CD4-positive, alpha-beta T cell (primary cell): ENCODE measurements at regions not wholly inside any gene's neighbourhood (a gene's known extent, or its start where the extent isn't known, plus 50 kb on each side); places are given as distances from the start of the nearest gene placed in this dataset.

Experiments
- ATAC-seq: fragments of 200-7000 bp; cut with Tn5 transposase; one replicate; pipeline ENCODE4 v1.10.0; 2022; ENCODE audit warnings: mild to moderate bottlenecking; ENCODE audit not compliant: poor library complexity
- CTCF ChIA-PET: fragments of 350-600 bp; sonication (Branson Sonifier 250); formaldehyde crosslinking; loops from one replicate; lab custom pipeline; 2021; ENCODE audit warnings: antibody characterized with exemption, inconsistent platforms; lab: Charles Lee
- POLR2A ChIA-PET: fragments of 350-600 bp; sonication (Branson Sonifier 250); formaldehyde crosslinking; loops from one replicate; lab custom pipeline; 2021; ENCODE audit warnings: antibody characterized with exemption, inconsistent platforms; lab: Charles Lee
- DNase-seq, 14 experiments: peaks; one replicate each; pipeline ENCODE4 v3.0.0-alpha.2; 2013 to 2020; ENCODE audit warnings: mixed read lengths in 2 of 14
- H3K27ac ChIP-seq, 2 donors: one replicate each; pipeline versions ENCODE4 v1.5.1 to v1.7.0; 2013; ENCODE audit warnings: low read length in 2 of 2, low read depth in 1 of 2, mild to moderate bottlenecking in 1 of 2
- H3K27me3 ChIP-seq, 2 experiments: 1 replicate in 1 of 2; 2 replicates in 1 of 2; pipeline versions ENCODE4 v1.6.1 to v1.7.0; 2013; ENCODE audit warnings: low read length in 2 of 2, control low read depth in 1 of 2, mild to moderate bottlenecking in 1 of 2, moderate library complexity in 1 of 2; ENCODE audit not compliant: insufficient read depth in 2 of 2, control insufficient read depth in 1 of 2
- H3K36me3 ChIP-seq: one replicate; pipeline ENCODE4 v1.6.1; 2013; ENCODE audit warnings: low read length, control low read depth; ENCODE audit not compliant: insufficient read depth
- H3K4me1 ChIP-seq: one replicate; pipeline ENCODE4 v1.6.1; 2013; ENCODE audit warnings: low read length, control low read depth; ENCODE audit not compliant: insufficient read depth
- H3K4me3 ChIP-seq: one replicate; pipeline ENCODE4 v1.5.1; 2013; ENCODE audit warnings: mild to moderate bottlenecking, low read length, moderate library complexity
- H3K9me3 ChIP-seq, 2 experiments: 1 replicate in 1 of 2; 2 replicates in 1 of 2; pipeline versions ENCODE4 v1.6.1 to v1.7.0; 2013; ENCODE audit warnings: low read length in 2 of 2, mild to moderate bottlenecking in 2 of 2, control low read depth in 1 of 2, moderate library complexity in 1 of 2; ENCODE audit not compliant: control insufficient read depth in 1 of 2, insufficient read depth in 1 of 2
- H3K27ac Mint-ChIP-seq: one replicate; pipeline ENCODE4 v1.8.0; 2020; ENCODE audit warnings: mixed read lengths
- H3K27me3 Mint-ChIP-seq: one replicate; pipeline ENCODE4 v1.8.0; 2021; ENCODE audit warnings: mixed read lengths
- H3K36me3 Mint-ChIP-seq: one replicate; pipeline ENCODE4 v1.8.0; 2021; ENCODE audit warnings: low read depth, mixed read lengths
- H3K4me1 Mint-ChIP-seq: one replicate; pipeline ENCODE4 v1.8.0; 2021; ENCODE audit warnings: low read depth, mixed read lengths
- H3K4me3 Mint-ChIP-seq: one replicate; pipeline ENCODE4 v1.8.0; 2020; ENCODE audit warnings: mild to moderate bottlenecking, mixed read lengths
- H3K9me3 Mint-ChIP-seq: one replicate; pipeline ENCODE4 v1.8.0; 2020; ENCODE audit warnings: mixed read lengths
- intact Hi-C, 2 experiments: fragments of 100-400 bp; cut with DNase I in 1 of 2; cut with micrococcal nuclease in 1 of 2; formaldehyde crosslinking; loops; one replicate each; pipeline versions ENCODE4 v1.15.1 to v1.9.0; 2023 to 2025; cut with DNase I, micrococcal nuclease
- TF ChIP-seq, protein P1 (sequence below): fragments of 200-600 bp; IDR thresholded peaks from one replicate; pipeline ENCODE4 v1.8.0; 2022; ENCODE audit warnings: antibody characterized with exemption, mild to moderate bottlenecking

DNA sequence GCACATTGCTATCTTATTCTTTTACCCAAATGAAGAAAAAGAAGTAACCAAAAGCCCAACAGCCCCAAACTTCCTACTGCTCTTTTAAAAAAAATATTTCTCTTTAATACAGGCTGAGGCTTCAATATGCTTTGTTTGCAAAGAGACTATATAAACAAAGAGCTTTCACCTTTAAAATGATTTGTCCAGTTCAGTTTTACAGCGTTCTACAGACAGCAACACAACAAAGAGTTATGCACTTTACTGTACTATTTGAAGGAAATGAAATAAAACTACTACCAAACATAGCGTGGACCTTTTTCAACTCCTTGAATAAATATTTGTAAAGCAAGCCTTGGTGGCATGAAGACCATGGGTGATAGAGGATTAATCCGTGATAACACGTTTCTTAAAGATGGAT is 151.2 kb downstream of the FGF9 start:
- H3K27ac Mint-ChIP-seq: no peak overlapping the region
- H3K36me3 Mint-ChIP-seq: no peaks in the 10 kb centered on the region
- no peaks in the 10 kb centered on the region for H3K36me3 ChIP-seq
- peaks cover 0 to 8% of the 10 kb centered on the region in 2 experiments for H3K9me3 ChIP-seq
- no peak overlapping the region for H3K27ac ChIP-seq
- no peak overlapping the region for H3K4me3 ChIP-seq
- H3K27me3 Mint-ChIP-seq: no peaks in the 10 kb centered on the region
- ChIA-PET CTCF (no interaction called here), POLR2A (no interaction called here)
- H3K4me3 Mint-ChIP-seq: no peak overlapping the region
- TF ChIP-seq, protein P1, sequence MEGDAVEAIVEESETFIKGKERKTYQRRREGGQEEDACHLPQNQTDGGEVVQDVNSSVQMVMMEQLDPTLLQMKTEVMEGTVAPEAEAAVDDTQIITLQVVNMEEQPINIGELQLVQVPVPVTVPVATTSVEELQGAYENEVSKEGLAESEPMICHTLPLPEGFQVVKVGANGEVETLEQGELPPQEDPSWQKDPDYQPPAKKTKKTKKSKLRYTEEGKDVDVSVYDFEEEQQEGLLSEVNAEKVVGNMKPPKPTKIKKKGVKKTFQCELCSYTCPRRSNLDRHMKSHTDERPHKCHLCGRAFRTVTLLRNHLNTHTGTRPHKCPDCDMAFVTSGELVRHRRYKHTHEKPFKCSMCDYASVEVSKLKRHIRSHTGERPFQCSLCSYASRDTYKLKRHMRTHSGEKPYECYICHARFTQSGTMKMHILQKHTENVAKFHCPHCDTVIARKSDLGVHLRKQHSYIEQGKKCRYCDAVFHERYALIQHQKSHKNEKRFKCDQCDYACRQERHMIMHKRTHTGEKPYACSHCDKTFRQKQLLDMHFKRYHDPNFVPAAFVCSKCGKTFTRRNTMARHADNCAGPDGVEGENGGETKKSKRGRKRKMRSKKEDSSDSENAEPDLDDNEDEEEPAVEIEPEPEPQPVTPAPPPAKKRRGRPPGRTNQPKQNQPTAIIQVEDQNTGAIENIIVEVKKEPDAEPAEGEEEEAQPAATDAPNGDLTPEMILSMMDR: no peak
- H3K4me1 ChIP-seq: no peaks in the 10 kb centered on the region
- DNase-seq: no peak
- ATAC-seq: no peak
- H3K4me1 Mint-ChIP-seq: no peaks in the 10 kb centered on the region
- intact Hi-C loops: no loop called here
- H3K9me3 Mint-ChIP-seq: no peaks in the 10 kb centered on the region
- H3K27me3 ChIP-seq: no peaks in the 10 kb centered on the region

DNA sequence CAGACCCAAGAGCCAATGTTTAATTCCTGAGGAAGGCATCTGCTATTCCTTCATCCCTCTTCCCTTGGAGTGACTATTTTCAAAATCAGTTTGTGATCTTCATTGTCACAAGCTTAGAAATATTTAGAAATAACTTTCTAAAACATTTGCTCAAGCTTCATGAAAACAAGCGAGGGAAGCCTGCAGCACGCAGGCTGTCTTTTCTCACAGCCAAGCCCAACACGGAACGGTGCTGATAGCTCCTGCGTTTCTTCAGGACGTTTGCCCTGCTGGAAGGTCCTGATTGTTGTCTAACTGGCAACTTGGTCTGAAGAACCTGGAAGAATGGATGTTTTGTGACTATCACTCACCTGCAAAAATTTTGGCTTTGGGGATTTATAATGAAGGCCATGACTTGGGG is 152.5 kb downstream of the FGF9 start:
- ATAC-seq: no peak
- no peak for DNase-seq
- H3K4me3 Mint-ChIP-seq: no peak overlapping the region
- Histone ChIP-seq H3K27ac (no peak overlapping the region), H3K4me3 (no peak overlapping the region), H3K36me3 (no peaks in the 10 kb centered on the region), H3K4me1 (no peaks in the 10 kb centered on the region), H3K9me3 (no peaks in the 10 kb centered on the region), H3K27me3 (peaks cover 0 to 2% of the 10 kb centered on the region in 2 experiments)
- no peaks in the 10 kb centered on the region for H3K27me3 Mint-ChIP-seq
- H3K4me1 Mint-ChIP-seq: no peaks in the 10 kb centered on the region
- H3K36me3 Mint-ChIP-seq: no peaks in the 10 kb centered on the region
- no peaks in the 10 kb centered on the region for H3K9me3 Mint-ChIP-seq
- no peak overlapping the region for H3K27ac Mint-ChIP-seq
- TF ChIP-seq, protein P1: no peak
- intact Hi-C loops: no loop called here
- ChIA-PET POLR2A (no interaction called here), CTCF (no interaction called here)

DNA sequence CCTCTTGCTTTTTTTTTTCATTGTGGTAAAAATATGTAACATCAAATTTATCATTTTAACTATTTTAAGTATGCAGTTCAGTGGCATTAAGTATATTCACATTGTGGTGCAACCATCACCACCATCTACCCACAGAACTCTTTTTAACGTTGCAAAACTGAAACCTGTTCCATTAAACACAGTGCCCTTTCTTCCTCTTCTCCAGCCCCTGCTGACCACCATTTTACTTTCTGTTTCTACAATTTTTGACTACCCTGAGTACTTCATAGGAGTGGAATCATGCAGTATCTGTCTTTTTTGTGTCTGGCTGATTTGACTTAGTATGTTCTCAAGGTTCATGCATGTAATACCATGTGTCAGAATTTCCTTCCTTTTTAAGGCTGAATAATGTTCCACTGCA is 153.1 kb downstream of the FGF9 start:
- Mint-ChIP-seq H3K4me3 (no peak overlapping the region), H3K27ac (no peak overlapping the region), H3K4me1 (no peaks in the 10 kb centered on the region), H3K9me3 (no peaks in the 10 kb centered on the region), H3K27me3 (no peaks in the 10 kb centered on the region), H3K36me3 (no peaks in the 10 kb centered on the region)
- ChIA-PET POLR2A (no interaction called here), CTCF (no interaction called here)
- no peaks in the 10 kb centered on the region for H3K36me3 ChIP-seq
- H3K27me3 ChIP-seq: peaks cover 0 to 3% of the 10 kb centered on the region in 2 experiments
- no peaks in the 10 kb centered on the region for H3K9me3 ChIP-seq
- intact Hi-C loops: no loop called here
- no peak overlapping the region for H3K4me3 ChIP-seq
- no peak for DNase-seq
- no peak for ATAC-seq
- H3K4me1 ChIP-seq: no peaks in the 10 kb centered on the region
- no peak overlapping the region for H3K27ac ChIP-seq
- TF ChIP-seq, protein P1: no peak
